A673 (cell line): ENCODE measurements at regions not wholly inside any gene's neighbourhood (a gene's known extent, or its start where the extent isn't known, plus 50 kb on each side); places are given as distances from the start of the nearest gene placed in this dataset.

Experiments
- CTCF ChIP-seq: fragments of 300-800, 200-600 bp; sonication (generic); conservative IDR thresholded peaks from 2 replicates; pipeline ENCODE4 v1.5.1; 2017; ENCODE audit warnings: low read depth, mild to moderate bottlenecking, antibody characterized with exemption, low read length, moderate library complexity, mixed read lengths
- EZH2 ChIP-seq: fragments of 200-600 bp; sonication (generic); IDR thresholded peaks from 2 replicates; pipeline ENCODE4 v1.6.1; 2017; ENCODE audit warnings: borderline replicate concordance, low read depth, mild to moderate bottlenecking, mixed read lengths, antibody characterized with exemption, low read length; ENCODE audit not compliant: poor library complexity, severe bottlenecking

- no peak for TF ChIP-seq CTCF
- TF ChIP-seq EZH2 = no peak
These were observed 53.5 kb upstream of the PUDP start for GRCh38 chrX:7201496-7201895.
